ENCODE measurements at regions not wholly inside any gene's neighbourhood (a gene's known extent, or its start where the extent isn't known, plus 50 kb on each side); places are given as distances from the start of the nearest gene placed in this dataset.

DNA sequence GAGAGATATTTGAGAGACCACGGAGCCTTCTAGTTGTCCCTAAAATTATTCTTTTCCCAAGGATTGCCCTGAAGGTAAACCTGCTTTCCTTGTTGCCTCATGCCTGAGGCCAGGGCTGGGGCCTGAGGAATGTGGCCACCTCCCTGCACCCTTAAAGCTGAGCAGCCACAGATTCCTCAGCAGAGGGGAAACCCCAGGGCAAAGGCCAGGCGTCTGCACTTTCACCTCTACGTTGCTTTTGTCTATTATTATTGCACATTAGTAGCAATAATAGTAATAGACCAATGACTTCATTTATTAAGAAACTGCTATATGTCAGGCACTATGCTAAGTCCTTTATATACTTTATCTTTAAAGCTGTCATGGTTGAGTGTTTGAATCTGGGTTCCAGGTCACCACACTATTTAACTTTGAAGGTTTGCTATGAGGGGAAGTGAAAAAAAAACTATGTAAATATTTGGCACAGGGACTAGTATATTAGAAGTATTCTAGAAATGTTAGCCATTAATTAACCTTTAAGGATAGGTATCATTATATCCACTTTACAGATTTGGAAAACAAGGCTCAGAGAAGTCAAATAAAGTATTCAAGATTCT lies 104.2 kb downstream of the LRRC30 start:
- Mint-ChIP-seq H3K36me3 (no peaks in the 10 kb centered on the region), H3K9me3 (peaks cover 3 to 4% of the 10 kb centered on the region in 2 donors), H3K27ac (no peak overlapping the region)
- no peak for DNase-seq (ENCODE audit: low spot score in 2 of 2)
- no peak for ATAC-seq

DNA sequence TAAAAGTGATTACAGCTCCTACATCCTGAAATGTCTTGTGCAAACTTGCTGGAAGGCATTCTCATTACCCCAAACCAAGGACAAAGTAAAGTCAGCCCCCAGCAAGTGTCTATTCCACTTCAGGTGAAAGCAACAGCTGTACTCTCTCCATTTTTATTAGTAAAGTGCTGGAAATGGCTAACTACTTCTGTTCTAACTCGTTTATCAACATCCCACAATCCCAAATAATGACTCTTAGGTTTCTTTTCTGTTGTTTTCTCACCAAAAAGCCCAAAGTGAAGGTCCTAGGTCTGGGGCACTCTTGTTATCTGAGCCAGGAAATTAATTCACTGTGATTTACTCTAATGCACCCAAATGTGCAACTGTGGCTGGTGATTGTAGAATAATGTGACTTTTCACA lies 105.7 kb downstream of the LRRC30 start:
- Mint-ChIP-seq H3K27ac (no peak overlapping the region), H3K9me3 (peaks cover 3 to 4% of the 10 kb centered on the region in 2 donors), H3K36me3 (no peaks in the 10 kb centered on the region)
- ATAC-seq (no peak), DNase-seq (ENCODE audit: low spot score in 2 of 2) (no peak)

DNA sequence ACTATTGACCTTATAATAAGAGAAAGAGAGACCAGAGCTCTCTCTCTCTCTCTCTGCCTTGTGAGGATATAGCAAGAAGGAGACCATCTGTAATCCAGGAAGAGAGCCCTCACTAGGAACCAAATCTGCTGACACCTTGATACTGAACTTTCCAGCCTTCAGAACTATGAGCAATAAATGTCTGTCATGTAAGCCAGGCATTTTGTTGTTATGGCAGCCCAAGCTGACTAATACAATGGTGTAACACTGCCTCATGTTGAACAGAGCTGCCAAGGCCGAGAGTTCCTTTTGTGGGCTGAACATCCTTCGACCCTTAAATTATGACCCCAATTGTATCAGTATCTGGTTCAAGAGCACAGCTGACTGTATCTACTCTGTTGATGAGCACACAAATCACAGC lies 108.0 kb downstream of the LRRC30 start:
- Mint-ChIP-seq H3K27ac (no peak overlapping the region), H3K9me3 (peaks cover 3 to 4% of the 10 kb centered on the region in 2 donors), H3K36me3 (no peaks in the 10 kb centered on the region)
- no peak for ATAC-seq
- DNase-seq (ENCODE audit: low spot score in 2 of 2), result no peak

DNA sequence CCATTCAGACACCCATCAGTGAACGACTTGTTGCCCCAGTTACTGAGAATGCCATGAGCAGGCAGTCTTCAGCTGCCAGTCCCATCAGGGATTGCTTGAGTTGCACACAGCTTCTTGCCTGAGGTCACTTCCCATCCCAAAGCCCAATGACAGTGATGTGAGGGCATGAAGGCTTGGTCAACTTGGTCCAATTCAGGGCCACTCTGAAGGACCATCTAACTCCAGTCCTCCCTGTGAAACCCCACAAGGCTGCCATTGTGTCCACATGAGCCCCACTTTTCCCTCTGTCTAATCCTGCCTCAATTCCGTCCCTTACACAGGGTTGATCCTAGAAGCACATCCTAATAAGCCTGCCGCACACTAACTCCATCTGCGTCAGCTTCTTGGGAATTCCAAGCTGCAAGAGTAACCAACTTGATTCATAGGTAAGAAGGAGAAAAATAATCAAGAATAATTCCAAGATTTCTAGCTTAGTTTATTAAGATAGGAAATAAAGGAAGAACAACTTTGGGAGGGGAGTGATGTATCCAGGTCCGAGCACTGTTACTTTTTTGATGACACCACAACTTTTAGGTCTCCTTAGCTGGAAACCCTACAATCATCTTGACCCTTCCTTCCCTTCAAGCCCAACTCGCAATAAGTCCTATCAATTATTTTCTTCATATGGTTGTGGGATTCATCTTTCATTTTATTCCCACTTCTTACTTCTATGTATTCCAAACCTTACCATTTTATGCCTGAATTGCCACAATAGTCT lies 110.9 kb downstream of the LRRC30 start:
- peaks cover 3 to 4% of the 10 kb centered on the region in 2 donors for H3K9me3 Mint-ChIP-seq
- DNase-seq (ENCODE audit: low spot score in 2 of 2) (no peak), ATAC-seq (no peak)
- no peak overlapping the region for H3K27ac Mint-ChIP-seq
- H3K36me3 Mint-ChIP-seq, result no peaks in the 10 kb centered on the region

DNA sequence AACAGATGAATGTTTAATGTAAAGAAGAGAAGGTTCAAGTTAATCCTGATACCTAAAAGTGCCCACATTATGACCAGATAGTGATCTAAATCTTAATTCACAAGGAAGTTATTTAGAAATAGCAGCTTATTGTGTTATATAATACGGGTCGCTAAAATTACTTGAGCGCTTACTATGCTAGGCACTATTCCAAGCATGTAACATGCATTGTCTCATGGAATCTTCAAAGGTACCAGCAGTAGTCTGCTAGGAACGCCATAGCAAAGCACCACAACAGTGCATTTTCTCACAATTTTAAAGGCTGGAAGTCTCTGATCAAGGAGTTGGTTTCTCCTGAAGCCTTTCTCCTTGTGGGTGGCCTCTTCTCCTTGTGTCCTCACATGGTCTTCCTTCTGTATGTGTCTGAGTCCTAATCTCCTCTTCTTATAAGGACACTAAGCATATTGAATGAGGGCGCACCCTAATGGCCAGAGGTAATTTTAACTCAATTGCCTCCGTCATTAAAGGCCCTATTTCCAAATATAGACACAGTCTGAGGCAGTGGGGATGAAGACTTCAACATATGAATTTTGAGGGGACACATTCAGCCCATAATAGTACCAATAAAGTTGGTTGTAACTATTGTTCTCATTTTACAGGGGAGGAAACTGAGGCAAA lies 118.4 kb downstream of the LRRC30 start:
- H3K9me3 Mint-ChIP-seq, result peaks cover 5 to 17% of the 10 kb centered on the region in 2 donors
- no peaks in the 10 kb centered on the region for H3K36me3 Mint-ChIP-seq
- no peak for ATAC-seq
- no peak for DNase-seq (ENCODE audit: low spot score in 2 of 2)
- no peak overlapping the region for H3K27ac Mint-ChIP-seq

DNA sequence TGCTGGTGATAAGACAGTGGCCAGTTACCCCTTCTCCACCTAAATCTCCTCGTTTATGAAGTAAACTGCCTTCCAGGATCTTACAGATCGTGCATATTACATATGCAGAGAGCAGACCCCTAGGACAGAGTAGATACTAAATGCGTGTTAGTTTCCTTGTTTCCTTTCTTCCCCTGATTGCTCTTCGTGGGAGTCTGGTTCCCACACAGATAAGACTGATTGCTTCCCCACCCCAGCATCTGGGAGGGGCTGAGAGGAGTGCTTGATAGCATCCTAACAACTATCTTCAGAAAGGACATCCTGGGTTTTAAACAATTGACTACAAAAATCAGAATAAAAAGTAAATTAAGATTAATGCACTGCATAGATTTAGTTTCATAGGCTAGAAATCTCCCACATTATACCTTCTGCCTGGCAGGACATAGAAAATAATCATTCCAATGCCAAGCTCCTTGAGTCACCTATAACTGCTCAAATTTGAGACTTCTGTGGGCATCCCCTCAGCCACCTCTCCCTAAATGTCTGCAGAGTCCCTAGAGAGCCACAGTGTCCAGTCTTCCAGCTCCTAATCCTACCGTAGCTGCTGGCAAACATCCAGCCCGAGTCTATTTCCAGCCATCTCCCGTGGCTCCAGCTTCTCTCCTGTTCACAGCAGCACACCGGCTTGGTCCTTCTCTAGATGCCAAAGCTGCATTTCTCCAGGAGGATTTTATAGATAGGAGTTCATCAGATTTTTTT lies 128.3 kb downstream of the LRRC30 start:
- H3K27ac Mint-ChIP-seq, result no peak overlapping the region
- no peaks in the 10 kb centered on the region for H3K36me3 Mint-ChIP-seq
- no peak for DNase-seq (ENCODE audit: low spot score in 2 of 2)
- no peak for ATAC-seq
- peaks cover 4 to 14% of the 10 kb centered on the region in 2 donors for H3K9me3 Mint-ChIP-seq

DNA sequence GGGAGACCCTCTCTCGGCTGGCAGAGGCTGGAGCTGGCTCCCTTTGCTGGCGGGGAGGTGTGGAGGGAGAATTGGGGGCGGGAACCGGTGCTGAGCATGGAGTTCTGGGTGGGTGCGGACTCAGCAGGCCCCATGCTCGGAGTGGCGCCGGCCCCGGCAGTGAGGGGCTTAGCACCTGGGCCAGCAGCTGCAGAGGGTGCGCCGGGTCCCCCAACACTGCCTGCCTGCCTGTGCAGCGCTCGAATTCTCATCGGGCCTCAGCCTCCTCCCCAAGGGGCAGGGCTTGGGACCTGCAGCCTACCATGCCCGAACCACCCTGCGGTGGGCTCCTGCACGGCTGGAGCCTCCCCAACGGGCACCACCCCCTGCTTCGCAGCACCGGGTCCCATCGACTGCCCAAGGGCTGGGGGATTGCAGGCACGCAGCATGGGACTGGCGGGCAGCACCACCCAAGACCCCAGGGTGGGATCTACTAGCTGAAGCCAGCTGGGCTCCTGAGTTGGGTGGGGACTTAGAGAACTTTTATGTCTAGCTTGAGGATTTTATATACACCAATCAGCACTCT lies 129.8 kb downstream of the LRRC30 start:
- Mint-ChIP-seq H3K36me3 (peaks cover 0 to 6% of the 10 kb centered on the region in 2 donors), H3K27ac (no peak overlapping the region), H3K9me3 (peaks cover 8 to 11% of the 10 kb centered on the region in 2 donors)
- DNase-seq (ENCODE audit: low spot score in 2 of 2) (no peak), ATAC-seq (no peak)

DNA sequence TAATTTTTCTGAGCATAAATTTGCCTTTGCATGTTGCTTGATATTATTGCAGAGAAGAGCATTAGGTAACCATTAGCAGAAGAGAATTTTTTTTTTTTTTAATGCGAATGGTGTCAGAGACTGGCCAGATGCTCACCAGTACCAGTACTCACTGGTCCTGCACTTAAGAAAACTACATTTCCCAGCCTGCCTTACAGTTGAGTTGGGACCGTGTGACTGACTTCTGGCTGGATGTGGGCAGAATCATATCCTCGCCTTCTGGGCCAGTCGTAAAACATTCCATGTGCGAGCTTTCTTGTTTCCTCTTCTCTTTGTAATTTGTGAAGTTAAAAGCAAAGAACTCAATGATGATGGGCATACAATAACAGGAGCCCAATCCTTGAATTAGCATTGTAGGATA lies 132.4 kb downstream of the LRRC30 start:
- no peak for ATAC-seq
- H3K36me3 Mint-ChIP-seq, result peaks cover 0 to 6% of the 10 kb centered on the region in 2 donors
- H3K9me3 Mint-ChIP-seq, result peaks cover 4 to 8% of the 10 kb centered on the region in 2 donors
- no peak overlapping the region for H3K27ac Mint-ChIP-seq
- DNase-seq (ENCODE audit: low spot score in 2 of 2), result no peak

DNA sequence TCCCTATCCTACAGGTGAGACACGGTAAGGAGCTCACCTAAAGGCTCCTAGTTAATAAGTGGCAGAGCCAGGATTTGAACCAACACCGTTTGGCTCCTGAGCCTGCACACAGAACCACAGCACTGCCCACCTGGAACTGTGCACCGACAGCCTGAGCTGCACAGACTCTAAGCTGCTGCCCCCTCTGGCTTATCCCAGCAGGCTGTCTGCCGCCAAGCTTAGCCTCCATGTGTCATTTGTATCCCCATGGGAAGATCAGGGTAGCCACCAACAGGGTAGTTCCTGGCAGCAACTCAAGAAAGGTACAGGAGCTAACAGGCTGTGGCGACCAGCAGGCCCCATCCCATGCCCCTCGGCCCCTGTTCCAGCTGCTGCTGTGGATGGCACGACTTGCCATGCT lies 135.7 kb downstream of the LRRC30 start:
- H3K27ac Mint-ChIP-seq, result no peak overlapping the region
- peaks cover 0 to 6% of the 10 kb centered on the region in 2 donors for H3K36me3 Mint-ChIP-seq
- no peak for ATAC-seq

DNA sequence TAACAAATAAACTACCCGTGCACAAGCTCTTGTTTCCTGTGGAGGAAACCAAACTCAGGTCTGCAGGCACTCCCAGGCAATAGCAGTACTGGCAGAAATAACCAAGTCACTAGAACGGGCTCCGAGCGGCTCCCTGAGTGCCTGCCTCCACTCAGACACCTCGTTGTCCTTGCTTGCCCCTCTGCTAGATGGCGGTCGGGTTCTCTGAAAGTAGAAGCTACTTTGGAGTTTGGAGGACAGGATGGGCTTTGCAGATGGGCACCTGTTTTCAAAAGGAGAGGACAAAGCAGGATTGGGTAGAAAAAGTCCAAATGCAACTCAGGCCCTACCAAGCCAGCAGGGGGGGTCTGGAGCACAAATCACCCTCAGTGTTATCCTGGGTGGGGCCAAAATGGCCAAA lies 136.4 kb downstream of the LRRC30 start:
- Mint-ChIP-seq H3K9me3 (peaks cover 7 to 13% of the 10 kb centered on the region in 2 donors), H3K36me3 (peaks cover 0 to 6% of the 10 kb centered on the region in 2 donors), H3K27ac (no peak overlapping the region)
- no peak for ATAC-seq
- DNase-seq (ENCODE audit: low spot score in 2 of 2), result no peak

More for the DNA sequence above, 135.7 kb downstream of the LRRC30 start:
- no peak for DNase-seq (ENCODE audit: low spot score in 2 of 2)
- H3K9me3 Mint-ChIP-seq, result peaks cover 6 to 12% of the 10 kb centered on the region in 2 donors

DNA sequence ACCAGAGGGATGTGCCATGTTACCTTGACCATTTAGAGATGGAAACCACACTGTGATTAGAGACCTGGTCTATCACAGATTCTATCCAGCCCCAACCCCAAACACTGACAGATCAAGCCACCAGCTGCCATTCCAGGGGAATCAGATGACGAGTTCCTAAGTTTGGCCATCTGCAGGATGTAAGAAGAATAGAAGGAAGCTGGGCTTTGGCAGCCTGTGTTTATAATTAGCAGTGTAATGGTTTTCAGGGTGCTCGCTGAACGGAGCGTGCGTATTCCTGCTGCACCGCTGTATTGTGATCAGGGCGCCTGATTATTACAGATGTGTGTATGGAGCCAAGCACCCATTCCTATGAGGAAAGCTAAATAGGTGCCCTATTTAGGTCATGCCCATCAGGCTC lies 138.1 kb downstream of the LRRC30 start:
- no peak overlapping the region for H3K27ac Mint-ChIP-seq
- no peak for DNase-seq (ENCODE audit: low spot score in 2 of 2)
- ATAC-seq, result no peak
- H3K36me3 Mint-ChIP-seq, result peaks cover 0 to 6% of the 10 kb centered on the region in 2 donors
- H3K9me3 Mint-ChIP-seq, result peaks cover 8 to 14% of the 10 kb centered on the region in 2 donors

DNA sequence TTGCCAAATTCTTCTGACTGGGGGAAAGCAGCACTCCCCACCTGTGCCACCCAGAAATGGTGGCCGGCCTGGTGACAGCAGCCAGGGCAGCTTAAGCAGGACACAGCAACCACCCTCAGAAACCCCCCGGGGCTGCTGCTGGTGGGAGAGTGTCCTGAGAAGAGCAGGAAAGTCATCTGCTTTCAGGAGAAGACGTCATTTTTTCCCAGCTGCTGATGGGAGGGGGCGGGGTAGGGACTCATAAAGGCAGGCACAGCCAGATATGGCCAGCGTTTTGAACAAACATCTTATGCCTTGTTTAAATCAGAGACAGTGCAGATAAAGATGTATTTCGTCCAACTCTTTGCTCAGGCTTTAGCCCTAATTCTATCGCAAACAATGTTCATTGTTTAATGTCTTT lies 139.5 kb downstream of the LRRC30 start:
- H3K36me3 Mint-ChIP-seq, result no peaks in the 10 kb centered on the region
- H3K27ac Mint-ChIP-seq, result no peak overlapping the region
- DNase-seq (ENCODE audit: low spot score in 2 of 2) (no peak), ATAC-seq (no peak)
- H3K9me3 Mint-ChIP-seq, result peaks cover 12 to 20% of the 10 kb centered on the region in 2 donors

DNA sequence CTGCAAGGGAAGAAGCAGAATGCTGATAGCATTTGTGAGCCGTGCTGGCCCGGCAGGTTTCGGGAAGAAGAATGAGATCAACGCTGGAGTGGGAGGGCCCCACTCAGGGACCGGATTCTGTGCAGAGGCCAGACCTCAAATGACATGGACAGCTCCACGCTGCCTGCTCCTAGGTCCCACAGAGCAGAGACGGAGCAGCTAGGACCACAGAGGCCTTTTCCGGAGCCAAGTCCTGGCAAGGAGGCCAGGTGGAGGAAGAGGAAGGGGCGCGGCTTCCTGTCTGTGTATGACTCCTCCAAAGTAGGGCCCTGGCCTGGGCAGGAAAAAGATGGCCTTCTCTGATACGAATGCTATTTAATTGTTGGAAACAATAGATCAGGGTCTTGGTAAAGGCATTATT lies 139.9 kb downstream of the LRRC30 start:
- H3K27ac Mint-ChIP-seq, result no peak overlapping the region
- no peaks in the 10 kb centered on the region for H3K36me3 Mint-ChIP-seq
- ATAC-seq (no peak), DNase-seq (ENCODE audit: low spot score in 2 of 2) (no peak)
- peaks cover 13 to 21% of the 10 kb centered on the region in 2 donors for H3K9me3 Mint-ChIP-seq

DNA sequence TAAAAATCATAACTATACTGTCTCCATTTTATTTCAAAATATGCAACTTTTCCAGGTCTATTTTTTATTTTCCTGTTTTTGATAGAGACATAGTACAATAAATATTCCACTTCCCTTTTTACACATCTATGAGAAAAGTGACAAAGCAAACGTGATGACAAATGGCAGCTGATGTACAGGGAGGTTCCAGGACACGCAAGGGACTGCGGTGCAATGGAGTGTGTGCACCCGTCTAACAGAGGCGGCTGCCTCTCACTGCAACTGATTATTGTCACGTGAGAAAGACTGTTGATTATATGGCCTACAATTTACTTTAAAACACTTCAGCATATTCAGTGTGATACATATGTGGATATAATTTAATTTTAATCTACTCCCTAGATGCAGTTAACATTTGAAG lies 142.6 kb downstream of the LRRC30 start:
- ATAC-seq (no peak), DNase-seq (ENCODE audit: low spot score in 2 of 2) (no peak)
- H3K9me3 Mint-ChIP-seq, result peaks cover 16 to 26% of the 10 kb centered on the region in 2 donors
- H3K27ac Mint-ChIP-seq, result no peak overlapping the region
- no peaks in the 10 kb centered on the region for H3K36me3 Mint-ChIP-seq

DNA sequence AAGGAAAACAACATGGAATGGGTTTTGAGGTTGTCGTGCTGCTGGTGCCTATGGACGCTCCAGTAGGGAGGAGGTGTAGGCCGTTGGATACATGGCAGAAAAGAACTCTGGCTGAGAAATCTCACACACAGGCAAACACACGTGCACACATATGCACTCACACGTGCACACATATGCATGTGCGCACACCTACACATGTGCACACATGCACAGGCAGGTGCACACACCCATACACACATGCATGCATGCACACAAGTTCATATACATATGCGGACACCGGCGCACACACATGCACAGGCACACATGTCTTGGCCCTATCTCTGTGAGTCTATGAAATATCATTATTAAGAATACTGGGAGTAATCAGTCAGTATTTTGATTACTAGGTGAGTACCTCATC lies 150.4 kb downstream of the LRRC30 start:
- no peak for ATAC-seq
- peaks cover 0 to 4% of the 10 kb centered on the region in 2 donors for H3K36me3 Mint-ChIP-seq

DNA sequence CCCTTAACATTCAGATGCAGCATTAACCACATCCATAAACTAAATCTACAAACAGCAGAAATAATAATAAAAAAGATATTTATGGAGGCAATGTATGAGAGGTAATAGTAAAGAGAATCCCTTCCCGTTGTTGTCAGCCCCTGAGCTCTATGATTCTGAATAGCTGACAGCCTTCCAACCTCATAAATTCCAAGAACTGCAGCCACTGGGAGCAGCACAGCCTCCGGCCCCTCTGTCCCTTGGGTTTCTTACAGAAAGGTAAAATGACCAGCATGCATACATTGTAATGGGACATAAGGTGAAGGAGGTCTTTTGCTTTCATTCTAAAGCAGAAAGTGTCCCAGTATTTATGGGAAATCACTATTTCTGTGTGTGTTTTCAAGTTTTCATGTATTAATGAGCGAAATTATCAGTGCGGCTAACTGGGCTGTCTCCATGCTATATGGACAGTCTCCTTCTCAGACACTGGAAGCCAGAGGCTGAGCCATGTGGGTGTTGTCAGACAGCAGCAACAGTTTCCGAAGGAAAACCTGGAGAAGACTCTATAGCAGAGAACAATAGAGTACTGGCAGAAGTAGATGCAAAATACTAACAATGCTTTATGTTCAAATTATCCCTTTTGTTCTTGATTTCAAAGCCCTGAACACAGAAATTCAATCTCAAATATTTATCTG lies 151.6 kb downstream of the LRRC30 start:
- ATAC-seq (no peak), DNase-seq (ENCODE audit: low spot score in 2 of 2) (no peak)
- H3K36me3 Mint-ChIP-seq, result peaks cover 0 to 4% of the 10 kb centered on the region in 2 donors
- H3K27ac Mint-ChIP-seq, result no peak overlapping the region
- peaks cover 4 to 27% of the 10 kb centered on the region in 2 donors for H3K9me3 Mint-ChIP-seq

More for the DNA sequence above, 150.4 kb downstream of the LRRC30 start:
- no peak for DNase-seq (ENCODE audit: low spot score in 2 of 2)
- Mint-ChIP-seq H3K27ac (no peak overlapping the region), H3K9me3 (peaks cover 9 to 27% of the 10 kb centered on the region in 2 donors)

Data from activated naive CD4-positive, alpha-beta T cell treated with anti-CD3 and anti-CD28 coated beads, Interleukin-2, amount 50 U/mL, for 72 hours (primary cell).